Nephron (organoid): ENCODE measurements at regions not wholly inside any gene's neighbourhood (a gene's known extent, or its start where the extent isn't known, plus 50 kb on each side); places are given as distances from the start of the nearest gene placed in this dataset.

ENCODE experiments used
- H3K27ac Mint-ChIP-seq, 3 experiments: 2 replicates each; pipeline ENCODE4 v1.8.0; 2020; ENCODE audit warnings: mixed read lengths in 3 of 3, mild to moderate bottlenecking in 2 of 3, moderate library complexity in 1 of 3
- H3K27me3 Mint-ChIP-seq: 2 replicates; pipeline ENCODE4 v1.8.0; 2021; ENCODE audit warnings: low read depth, mild to moderate bottlenecking, moderate library complexity, mixed read lengths
- H3K36me3 Mint-ChIP-seq: 2 replicates; pipeline ENCODE4 v1.8.0; 2020; ENCODE audit warnings: low read depth, mixed read lengths
- H3K4me1 Mint-ChIP-seq: 2 replicates; pipeline ENCODE4 v1.8.0; 2020; ENCODE audit warnings: mixed read lengths
- H3K4me3 Mint-ChIP-seq, 3 experiments: 2 replicates each; pipeline ENCODE4 v1.8.0; 2020; ENCODE audit warnings: mild to moderate bottlenecking in 3 of 3, mixed read lengths in 3 of 3, moderate library complexity in 2 of 3
- H3K9me3 Mint-ChIP-seq: 2 replicates; pipeline ENCODE4 v1.8.0; 2020; ENCODE audit warnings: mixed read lengths
- TF ChIP-seq, protein P1 (sequence below), 3 experiments: fragments of 200-600 bp; sonication (generic); IDR thresholded peaks; one replicate each; pipeline ENCODE4 v1.5.0; 2021; ENCODE audit warnings: antibody characterized with exemption in 3 of 3; ENCODE audit not compliant: unreplicated experiment in 3 of 3

- Mint-ChIP-seq H3K27ac (peak overlapping the region in 1 of 3 experiments; percentile 4), H3K9me3 (peaks cover under 1% of the 10 kb centered on the region), H3K4me1 (peaks cover 14% of the 10 kb centered on the region), H3K27me3 (peaks cover 7% of the 10 kb centered on the region), H3K4me3 (no peak overlapping the region), H3K36me3 (no peaks in the 10 kb centered on the region)
- TF ChIP-seq, protein P1, sequence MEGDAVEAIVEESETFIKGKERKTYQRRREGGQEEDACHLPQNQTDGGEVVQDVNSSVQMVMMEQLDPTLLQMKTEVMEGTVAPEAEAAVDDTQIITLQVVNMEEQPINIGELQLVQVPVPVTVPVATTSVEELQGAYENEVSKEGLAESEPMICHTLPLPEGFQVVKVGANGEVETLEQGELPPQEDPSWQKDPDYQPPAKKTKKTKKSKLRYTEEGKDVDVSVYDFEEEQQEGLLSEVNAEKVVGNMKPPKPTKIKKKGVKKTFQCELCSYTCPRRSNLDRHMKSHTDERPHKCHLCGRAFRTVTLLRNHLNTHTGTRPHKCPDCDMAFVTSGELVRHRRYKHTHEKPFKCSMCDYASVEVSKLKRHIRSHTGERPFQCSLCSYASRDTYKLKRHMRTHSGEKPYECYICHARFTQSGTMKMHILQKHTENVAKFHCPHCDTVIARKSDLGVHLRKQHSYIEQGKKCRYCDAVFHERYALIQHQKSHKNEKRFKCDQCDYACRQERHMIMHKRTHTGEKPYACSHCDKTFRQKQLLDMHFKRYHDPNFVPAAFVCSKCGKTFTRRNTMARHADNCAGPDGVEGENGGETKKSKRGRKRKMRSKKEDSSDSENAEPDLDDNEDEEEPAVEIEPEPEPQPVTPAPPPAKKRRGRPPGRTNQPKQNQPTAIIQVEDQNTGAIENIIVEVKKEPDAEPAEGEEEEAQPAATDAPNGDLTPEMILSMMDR (IDR thresholded peaks at IDR 0.05; ENCODE audit: unreplicated experiment in 3 of 3) = no peak
These were observed 266.4 kb upstream of the ANKRD55 start for GRCh38 chr5:56499491-56499890.

- H3K9me3 Mint-ChIP-seq = no peaks in the 10 kb centered on the region
- H3K27ac Mint-ChIP-seq = no peak overlapping the region
- H3K36me3 Mint-ChIP-seq = no peaks in the 10 kb centered on the region
- TF ChIP-seq, protein P1 (IDR thresholded peaks at IDR 0.05; ENCODE audit: unreplicated experiment in 3 of 3) = no peak
- peaks cover 20% of the 10 kb centered on the region for H3K4me1 Mint-ChIP-seq
- H3K4me3 Mint-ChIP-seq = no peak overlapping the region
- H3K27me3 Mint-ChIP-seq = peaks cover 7% of the 10 kb centered on the region
These were observed 265.7 kb upstream of the ANKRD55 start for GRCh38 chr5:56498759-56499395.

GRCh38 chr5:56496581-56497063 lies 263.5 kb upstream of the ANKRD55 start:
- H3K27me3 Mint-ChIP-seq = peaks cover 4% of the 10 kb centered on the region
- H3K4me1 Mint-ChIP-seq = peaks cover 34% of the 10 kb centered on the region
- no peaks in the 10 kb centered on the region for H3K36me3 Mint-ChIP-seq
- peak overlapping the region; percentile 32 to 46 (median 44) for H3K27ac Mint-ChIP-seq
- TF ChIP-seq, protein P1 (IDR thresholded peaks at IDR 0.05; ENCODE audit: unreplicated experiment in 3 of 3) = no peak
- no peak overlapping the region for H3K4me3 Mint-ChIP-seq
- no peaks in the 10 kb centered on the region for H3K9me3 Mint-ChIP-seq

DNA sequence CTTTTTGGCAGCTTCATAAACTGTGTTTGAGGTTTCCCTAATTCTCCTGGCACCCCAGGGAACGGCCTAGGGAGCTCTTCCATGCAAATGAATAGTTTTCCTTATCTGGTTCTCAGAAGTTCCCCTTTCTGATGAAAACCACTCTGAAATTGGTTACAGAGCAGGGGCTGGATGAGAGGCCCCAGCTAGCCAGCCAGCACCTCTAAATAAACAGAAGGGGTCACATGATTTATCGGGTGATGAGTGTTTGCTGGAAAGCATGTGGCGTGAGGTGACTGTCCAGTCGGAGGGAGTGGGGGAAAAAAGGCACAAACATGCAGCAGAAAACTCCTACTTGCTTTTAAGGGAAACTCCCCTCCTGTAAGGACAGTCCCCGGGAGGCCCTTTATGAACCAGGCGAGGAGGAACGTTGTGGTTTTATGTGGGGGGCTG lies 261.2 kb upstream of the ANKRD55 start:
- H3K27me3 Mint-ChIP-seq = peaks cover 10% of the 10 kb centered on the region
- peaks cover 45% of the 10 kb centered on the region for H3K4me1 Mint-ChIP-seq
- peak overlapping the region; percentile 79 to 93 (median 82) for H3K27ac Mint-ChIP-seq
- TF ChIP-seq, protein P1 (IDR thresholded peaks at IDR 0.05; ENCODE audit: unreplicated experiment in 3 of 3) = no peak
- H3K9me3 Mint-ChIP-seq = no peaks in the 10 kb centered on the region
- H3K4me3 Mint-ChIP-seq = peak overlapping the region in 1 of 3 experiments; percentile 35
- no peaks in the 10 kb centered on the region for H3K36me3 Mint-ChIP-seq

DNA sequence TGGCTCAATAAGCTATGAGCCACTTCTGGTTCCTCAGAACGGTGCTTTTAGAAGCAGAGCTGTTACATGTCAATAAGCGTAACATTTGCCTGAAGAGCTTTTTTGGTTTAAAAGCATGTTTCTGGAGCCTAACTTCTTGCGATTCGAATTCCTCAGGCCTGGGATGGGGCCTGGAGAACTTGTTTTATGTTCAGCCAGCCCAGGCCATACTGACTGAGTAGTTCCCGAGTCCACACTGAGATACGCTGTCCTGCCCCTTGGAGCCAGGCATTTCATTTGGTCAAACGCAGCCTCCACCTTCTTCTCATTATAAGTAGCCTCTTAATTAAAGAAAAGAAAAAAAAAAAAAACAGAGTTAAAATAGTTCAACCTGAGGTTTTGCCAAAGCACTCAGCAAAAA lies 260.6 kb upstream of the ANKRD55 start:
- H3K27me3 Mint-ChIP-seq = peaks cover 10% of the 10 kb centered on the region
- no peaks in the 10 kb centered on the region for H3K9me3 Mint-ChIP-seq
- peak overlapping the region; percentile 79 to 93 (median 82) for H3K27ac Mint-ChIP-seq
- peaks cover 45% of the 10 kb centered on the region for H3K4me1 Mint-ChIP-seq
- H3K4me3 Mint-ChIP-seq = no peak overlapping the region
- no peaks in the 10 kb centered on the region for H3K36me3 Mint-ChIP-seq
- TF ChIP-seq, protein P1 (IDR thresholded peaks at IDR 0.05; ENCODE audit: unreplicated experiment in 3 of 3) = no peak

- no peaks in the 10 kb centered on the region for H3K9me3 Mint-ChIP-seq
- H3K4me1 Mint-ChIP-seq = peaks cover 45% of the 10 kb centered on the region
- TF ChIP-seq, protein P1 (IDR thresholded peaks at IDR 0.05; ENCODE audit: unreplicated experiment in 3 of 3) = no peak
- H3K27ac Mint-ChIP-seq = peak overlapping the region; percentile 79 to 93 (median 82)
- H3K36me3 Mint-ChIP-seq = no peaks in the 10 kb centered on the region
- no peak overlapping the region for H3K4me3 Mint-ChIP-seq
- peaks cover 10% of the 10 kb centered on the region for H3K27me3 Mint-ChIP-seq
These were observed 260.2 kb upstream of the ANKRD55 start for GRCh38 chr5:56493308-56493707.
